Right atrium auricular region (tissue), 2 donors: ENCODE measurements at regions not wholly inside any gene's neighbourhood (a gene's known extent, or its start where the extent isn't known, plus 50 kb on each side); places are given as distances from the start of the nearest gene placed in this dataset.
"Not testable (repeated sequence)": the region's sequence is repeated elsewhere in the genome, so short reads cannot be mapped to it uniquely, and the experiment has no call there.

Experiments used
- DNase-seq: peaks from one replicate; pipeline ENCODE4 v3.0.0-alpha.2; 2019; ENCODE audit warnings: low spot score
- H3K27ac ChIP-seq, 2 donors: fragments of 200-600 bp; sonication (generic); 1 replicate in 1 of 2; 2 replicates in 1 of 2; pipeline ENCODE4 v1.5.1; 2016 to 2019
- H3K27me3 ChIP-seq, 2 donors: fragments of 200-600 bp; sonication (generic); one replicate each; pipeline versions ENCODE4 v1.5.1 to v1.6.0; 2017 to 2019
- H3K36me3 ChIP-seq: fragments of 200-600 bp; sonication (generic); one replicate; pipeline ENCODE4 v1.5.1; 2016
- H3K4me1 ChIP-seq, 2 donors: fragments of 200-600 bp; sonication (generic); one replicate each; pipeline versions ENCODE4 v1.5.1 to v1.6.0; 2017 to 2019
- H3K4me3 ChIP-seq, 2 donors: fragments of 200-600 bp; sonication (generic); 1 replicate in 1 of 2; 2 replicates in 1 of 2; pipeline ENCODE4 v1.5.1; 2017 to 2019; ENCODE audit warnings: mild to moderate bottlenecking in 1 of 2, moderate library complexity in 1 of 2
- H3K9me3 ChIP-seq, 2 donors: fragments of 200-600 bp; sonication (generic); one replicate each; pipeline ENCODE4 v1.5.1; 2019
- TF ChIP-seq, protein P1 (sequence below), 2 donors: fragments of 200-600 bp; sonication (generic); IDR thresholded peaks; one replicate each; pipeline ENCODE4 v1.5.1; 2019; ENCODE audit warnings: antibody characterized with exemption in 2 of 2

DNA sequence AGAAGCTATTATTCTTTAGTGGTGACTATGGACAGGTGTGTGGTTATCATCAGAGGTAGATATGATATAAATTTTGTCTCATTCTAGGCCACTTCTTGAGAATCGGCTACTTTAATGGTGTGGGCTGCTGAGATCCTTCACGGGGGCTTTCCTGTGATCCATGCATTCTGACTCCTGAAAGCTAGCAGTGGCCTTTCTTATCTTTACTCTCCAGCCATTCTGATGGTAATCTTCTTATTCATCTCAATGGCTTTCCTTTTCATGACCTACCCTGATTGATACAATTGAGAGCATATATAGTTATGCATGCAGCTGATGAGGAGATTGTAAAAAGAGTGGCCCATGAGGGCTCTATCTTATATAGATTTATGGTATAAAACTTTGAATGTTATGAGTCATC lies 78.3 kb upstream of the ZPLD1 start:
- Histone ChIP-seq H3K9me3 (no peaks in the 10 kb centered on the region), H3K36me3 (no peaks in the 10 kb centered on the region), H3K27me3 (no peaks in the 10 kb centered on the region), H3K4me3 (no peak overlapping the region), H3K4me1 (peaks cover 0 to 4% of the 10 kb centered on the region in 2 donors), H3K27ac (no peak overlapping the region)
- DNase-seq, result no peak
- TF ChIP-seq, protein P1, sequence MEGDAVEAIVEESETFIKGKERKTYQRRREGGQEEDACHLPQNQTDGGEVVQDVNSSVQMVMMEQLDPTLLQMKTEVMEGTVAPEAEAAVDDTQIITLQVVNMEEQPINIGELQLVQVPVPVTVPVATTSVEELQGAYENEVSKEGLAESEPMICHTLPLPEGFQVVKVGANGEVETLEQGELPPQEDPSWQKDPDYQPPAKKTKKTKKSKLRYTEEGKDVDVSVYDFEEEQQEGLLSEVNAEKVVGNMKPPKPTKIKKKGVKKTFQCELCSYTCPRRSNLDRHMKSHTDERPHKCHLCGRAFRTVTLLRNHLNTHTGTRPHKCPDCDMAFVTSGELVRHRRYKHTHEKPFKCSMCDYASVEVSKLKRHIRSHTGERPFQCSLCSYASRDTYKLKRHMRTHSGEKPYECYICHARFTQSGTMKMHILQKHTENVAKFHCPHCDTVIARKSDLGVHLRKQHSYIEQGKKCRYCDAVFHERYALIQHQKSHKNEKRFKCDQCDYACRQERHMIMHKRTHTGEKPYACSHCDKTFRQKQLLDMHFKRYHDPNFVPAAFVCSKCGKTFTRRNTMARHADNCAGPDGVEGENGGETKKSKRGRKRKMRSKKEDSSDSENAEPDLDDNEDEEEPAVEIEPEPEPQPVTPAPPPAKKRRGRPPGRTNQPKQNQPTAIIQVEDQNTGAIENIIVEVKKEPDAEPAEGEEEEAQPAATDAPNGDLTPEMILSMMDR (IDR thresholded peaks at IDR 0.05), result no peak

DNA sequence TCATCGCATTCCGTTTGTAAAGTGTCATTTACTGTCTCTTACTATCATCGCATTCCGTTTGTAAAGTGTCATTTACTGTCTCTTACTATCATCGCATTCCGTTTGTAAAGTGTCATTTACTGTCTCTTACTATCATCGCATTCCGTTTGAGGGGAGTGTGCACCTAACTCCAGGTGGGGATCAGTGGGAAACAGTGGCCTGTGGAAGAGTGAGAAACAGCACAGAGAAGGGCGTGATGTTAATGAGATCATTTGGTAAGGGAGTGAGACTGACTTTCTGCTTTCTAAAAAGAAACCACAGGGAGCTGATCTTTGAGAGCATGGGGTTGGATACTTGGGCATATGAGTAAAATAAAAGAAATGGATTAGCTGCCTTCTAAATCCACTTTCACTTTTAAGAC lies 77.5 kb upstream of the ZPLD1 start:
- not testable (repeated sequence) for H3K36me3 ChIP-seq, H3K9me3 ChIP-seq, DNase-seq, H3K27ac ChIP-seq, H3K4me1 ChIP-seq, H3K4me3 ChIP-seq, H3K27me3 ChIP-seq

DNA sequence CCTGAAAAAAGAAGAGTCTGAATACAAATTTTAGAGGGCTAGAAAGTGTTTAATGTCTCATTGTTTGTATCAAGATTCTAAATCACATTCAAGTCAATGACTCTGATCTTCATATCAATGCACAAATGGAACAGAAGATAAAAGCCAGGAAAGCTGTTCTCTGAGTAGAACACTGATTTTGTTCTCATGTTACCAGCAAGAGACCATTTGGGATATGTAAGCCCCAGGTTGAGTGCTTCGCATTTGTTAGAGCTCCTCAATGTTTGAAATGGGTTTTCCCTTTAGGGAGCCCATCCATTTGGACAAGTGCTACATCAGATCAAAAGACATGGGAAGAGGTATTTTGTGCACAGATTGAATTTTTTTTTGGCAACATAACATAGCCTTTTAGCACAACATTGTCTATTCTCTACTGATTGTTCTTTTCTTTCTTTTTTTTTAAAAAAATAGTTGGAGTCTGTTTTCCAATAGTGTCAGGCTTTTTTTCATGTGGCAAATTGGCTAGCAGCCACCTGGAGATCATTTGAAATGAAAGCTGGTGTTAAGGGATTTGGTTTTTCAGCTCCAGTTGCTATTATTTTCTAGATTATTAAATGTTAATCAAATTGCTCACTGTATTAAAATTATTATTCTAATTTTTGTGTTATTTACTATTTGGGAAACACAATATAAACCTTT lies 74.5 kb upstream of the ZPLD1 start:
- Histone ChIP-seq H3K27ac (no peak overlapping the region), H3K9me3 (peaks cover 0 to 16% of the 10 kb centered on the region in 2 donors), H3K4me3 (no peak overlapping the region), H3K4me1 (peaks cover 0 to 4% of the 10 kb centered on the region in 2 donors), H3K36me3 (no peaks in the 10 kb centered on the region), H3K27me3 (no peaks in the 10 kb centered on the region)
- TF ChIP-seq, protein P1 (IDR thresholded peaks at IDR 0.05), result no peak
- no peak for DNase-seq

DNA sequence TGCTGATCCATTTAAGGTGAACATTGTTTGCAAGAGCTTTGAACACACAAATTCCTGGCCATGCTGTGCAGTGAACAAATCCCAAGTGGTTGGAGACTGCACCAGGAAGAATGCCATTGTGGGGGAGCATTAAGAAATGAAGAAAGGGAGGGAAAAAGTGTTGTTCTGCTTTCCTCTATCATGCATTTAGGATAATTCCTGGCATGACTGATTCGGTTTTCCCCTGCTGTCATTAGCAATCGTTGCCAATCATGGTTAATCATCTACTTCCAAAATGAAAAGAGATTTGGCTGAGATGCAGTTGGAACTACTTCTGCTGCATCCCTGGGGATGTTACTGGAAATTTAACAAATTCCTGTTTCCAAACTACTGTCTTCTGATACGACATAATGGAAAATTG lies 73.7 kb upstream of the ZPLD1 start:
- H3K27me3 ChIP-seq, result no peaks in the 10 kb centered on the region
- no peak overlapping the region for H3K27ac ChIP-seq
- H3K36me3 ChIP-seq, result no peaks in the 10 kb centered on the region
- H3K4me3 ChIP-seq, result no peak overlapping the region
- H3K4me1 ChIP-seq, result peaks cover 0 to 4% of the 10 kb centered on the region in 2 donors
- no peak for DNase-seq
- H3K9me3 ChIP-seq, result peaks cover 0 to 22% of the 10 kb centered on the region in 2 donors
- TF ChIP-seq, protein P1 (IDR thresholded peaks at IDR 0.05), result no peak

DNA sequence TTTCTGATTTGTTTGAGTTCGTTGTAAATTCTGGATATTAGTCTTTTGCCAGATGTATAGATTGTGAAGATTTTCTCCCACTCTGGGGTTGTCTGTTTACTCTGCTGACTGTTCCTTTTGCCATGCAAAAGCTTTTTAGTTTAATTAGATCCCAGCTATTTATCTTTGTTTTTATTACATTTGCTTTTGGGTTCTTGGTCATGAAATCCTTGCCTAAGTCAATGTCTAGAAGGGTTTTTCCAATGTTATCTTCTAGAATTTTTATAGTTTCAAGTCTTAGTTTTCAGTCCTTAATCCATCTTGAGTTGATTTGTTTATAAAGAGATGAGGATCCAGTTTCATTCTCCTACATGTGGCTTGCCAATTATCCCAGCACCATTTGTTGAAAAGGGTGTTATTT lies 68.7 kb upstream of the ZPLD1 start:
- H3K36me3 ChIP-seq, DNase-seq, H3K4me3 ChIP-seq, H3K27me3 ChIP-seq, H3K27ac ChIP-seq, H3K4me1 ChIP-seq: not testable (repeated sequence)
- H3K9me3 ChIP-seq, result peaks cover 0 to 22% of the 10 kb centered on the region in 2 donors

DNA sequence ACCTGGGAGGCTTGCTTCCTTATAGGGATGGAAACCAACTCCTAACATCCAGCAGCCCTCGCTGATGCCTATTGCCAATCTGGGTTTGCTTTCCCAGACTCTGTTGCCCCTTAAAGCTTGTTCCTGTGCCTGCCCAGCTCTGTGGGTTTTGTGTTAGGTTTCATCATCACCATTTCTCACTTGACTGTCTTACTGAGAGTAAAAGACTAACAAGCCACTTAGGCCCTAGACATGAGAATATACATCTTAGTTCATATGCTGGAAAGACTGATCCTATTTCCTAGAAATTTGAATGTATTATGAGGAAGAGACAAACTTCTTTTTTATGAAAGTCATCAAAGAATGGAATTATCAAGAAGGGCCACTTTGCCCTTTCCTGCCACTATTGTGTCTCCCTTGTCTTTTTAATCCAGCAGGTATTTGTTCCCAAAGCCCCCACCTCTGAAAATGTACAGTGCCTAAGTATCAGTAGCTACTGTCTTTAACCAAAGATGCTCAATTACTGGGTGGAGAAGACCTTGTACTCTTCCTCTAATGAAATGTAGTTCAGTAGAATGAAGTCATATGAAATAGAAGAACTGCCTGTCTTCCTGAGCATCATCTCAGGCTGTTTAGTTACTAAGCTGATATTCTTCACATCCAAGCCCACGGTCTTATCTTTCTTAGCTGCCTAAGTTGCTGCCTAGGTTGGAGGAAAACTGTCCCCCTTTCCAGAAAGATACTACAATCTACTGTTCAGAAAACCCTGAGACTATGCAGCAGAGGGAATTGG lies 59.8 kb upstream of the ZPLD1 start:
- Histone ChIP-seq H3K4me3 (no peak overlapping the region), H3K36me3 (no peaks in the 10 kb centered on the region), H3K4me1 (no peaks in the 10 kb centered on the region), H3K9me3 (no peaks in the 10 kb centered on the region), H3K27me3 (no peaks in the 10 kb centered on the region), H3K27ac (no peak overlapping the region)
- no peak for DNase-seq
- TF ChIP-seq, protein P1 (IDR thresholded peaks at IDR 0.05), result no peak
